ENCODE measurements at regions not wholly inside any gene's neighbourhood (a gene's known extent, or its start where the extent isn't known, plus 50 kb on each side); places are given as distances from the start of the nearest gene placed in this dataset.
"Not testable (repeated sequence)": the region's sequence is repeated elsewhere in the genome, so short reads cannot be mapped to it uniquely, and the experiment has no call there.

DNA sequence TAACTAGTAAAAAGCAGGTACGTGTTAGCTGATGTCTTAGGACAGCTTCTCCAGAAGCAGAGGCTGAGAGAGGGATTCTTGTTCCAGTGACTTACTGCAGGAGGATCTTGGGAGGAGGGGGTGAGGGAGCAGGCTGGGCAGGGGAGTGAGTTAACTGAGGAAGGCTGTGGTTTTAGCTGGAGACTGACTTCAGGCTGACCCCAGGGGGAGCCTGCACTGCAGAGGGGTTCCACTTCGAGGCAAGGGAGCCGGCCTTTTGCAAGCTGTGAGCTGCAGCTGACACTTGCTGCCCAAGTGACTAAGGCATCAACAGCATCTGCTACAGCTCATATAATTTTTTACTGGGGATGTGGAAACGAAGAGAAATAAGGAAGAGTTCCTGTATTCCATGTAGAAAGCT lies 50.4 kb upstream of the SOD1 start:
- no peak for DNase-seq (ENCODE audit: low read depth)

DNA sequence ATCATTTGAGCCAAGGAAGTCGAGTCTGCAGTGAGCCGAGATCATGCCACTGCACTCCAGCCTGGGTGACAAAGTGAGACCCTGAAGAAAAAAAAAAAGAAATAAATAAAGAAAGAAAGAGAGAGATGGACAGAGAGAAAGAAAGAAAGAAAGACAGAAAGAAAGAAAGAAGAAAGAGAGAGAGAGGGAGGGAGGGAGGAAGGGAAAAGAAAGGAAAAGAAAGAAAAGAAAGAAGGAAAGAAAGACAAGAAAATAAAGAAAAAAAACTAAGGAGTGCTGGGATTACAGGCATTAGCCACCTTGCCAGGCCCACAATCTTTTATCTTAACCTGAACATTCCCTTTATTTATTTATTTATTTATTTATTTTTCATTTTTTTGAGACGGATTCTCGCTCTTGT lies 51.7 kb upstream of the SOD1 start:
- no peak for DNase-seq (ENCODE audit: low read depth)

DNA sequence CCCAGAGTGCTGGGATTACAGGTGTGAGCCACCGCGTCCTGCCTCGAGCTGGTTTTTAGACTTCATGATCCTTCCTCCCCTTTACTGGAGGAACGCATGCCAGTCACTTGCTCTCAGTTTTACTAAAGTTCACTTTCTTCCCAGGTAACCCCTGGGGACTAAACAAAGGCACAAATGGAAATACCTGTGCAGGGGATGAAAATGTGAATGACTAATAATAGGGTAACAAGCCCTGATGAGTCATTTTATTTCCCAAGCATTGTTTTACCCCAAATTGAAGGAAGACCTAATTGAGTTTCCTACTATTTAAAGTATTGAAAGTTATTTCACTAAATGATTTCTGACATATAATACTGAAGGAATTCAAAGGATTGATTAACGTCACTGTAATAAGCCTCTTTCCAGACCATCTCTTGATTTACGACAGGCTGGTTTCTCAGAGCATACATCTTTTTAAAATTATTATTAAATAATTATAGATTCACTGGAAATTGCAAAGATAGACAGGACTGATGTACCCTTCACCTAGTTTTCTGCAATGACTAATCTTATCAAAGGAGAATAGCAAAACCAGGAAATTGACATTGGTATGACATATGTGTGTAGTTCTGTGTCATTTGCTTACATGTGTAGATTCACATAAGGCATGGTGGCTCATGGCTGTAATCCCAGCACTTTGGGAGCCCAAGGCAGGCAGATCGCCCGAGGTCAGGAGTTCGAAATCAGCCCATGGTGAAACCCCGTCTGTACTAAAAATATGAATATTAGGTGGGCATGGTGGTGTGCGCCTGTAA lies 53.2 kb upstream of the SOD1 start:
- DNase-seq (ENCODE audit: low read depth), result no peak

DNA sequence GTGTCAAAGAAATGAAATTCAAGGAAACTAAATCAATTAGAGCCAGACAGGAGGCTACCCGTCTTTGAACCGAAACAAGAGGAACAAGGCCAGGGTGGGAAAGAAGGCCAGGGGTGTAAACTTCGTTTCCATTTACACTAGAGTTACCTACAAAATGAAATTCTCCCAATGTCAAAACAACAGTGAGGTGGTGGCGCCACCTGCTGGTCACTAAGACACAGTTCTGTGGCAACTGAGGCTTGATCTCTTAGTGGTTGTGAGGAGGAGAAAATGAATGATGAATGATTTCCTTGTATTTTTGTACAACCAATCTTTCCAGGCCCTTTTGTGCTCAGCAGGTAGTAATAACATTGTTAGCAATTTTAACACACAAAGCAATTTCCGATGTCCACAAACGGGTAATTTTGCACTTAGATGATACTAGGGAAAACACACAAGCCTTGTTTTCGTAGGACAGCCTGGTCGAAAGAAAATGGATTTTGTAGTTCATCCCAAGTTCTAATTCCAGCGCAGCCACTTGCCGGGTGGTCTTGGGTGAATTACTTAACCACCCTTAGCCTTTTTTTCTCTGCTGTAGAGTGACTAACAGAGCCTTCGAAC lies 54.8 kb upstream of the SOD1 start:
- DNase-seq (ENCODE audit: low read depth), result peak; percentile 61

DNA sequence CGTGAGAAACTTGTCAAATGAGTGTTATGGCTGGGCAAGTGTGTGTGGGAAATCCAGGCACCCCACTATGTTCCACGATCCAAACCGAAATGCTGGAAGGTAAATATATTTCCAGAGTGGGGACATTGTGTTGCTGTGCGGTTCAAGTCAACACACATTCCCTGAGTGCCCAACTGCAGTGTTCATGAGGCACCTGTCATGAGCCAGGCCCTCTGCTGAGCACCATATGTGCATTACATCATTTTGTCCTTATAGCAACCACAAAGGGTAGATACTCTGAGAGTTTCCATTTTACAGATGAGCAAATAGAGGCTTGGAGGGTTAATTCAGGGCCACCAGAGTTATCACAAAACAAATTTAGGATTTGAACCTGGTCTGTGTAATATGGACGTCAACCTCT lies 59.9 kb upstream of the SOD1 start:
- no peak for DNase-seq (ENCODE audit: low read depth)

DNA sequence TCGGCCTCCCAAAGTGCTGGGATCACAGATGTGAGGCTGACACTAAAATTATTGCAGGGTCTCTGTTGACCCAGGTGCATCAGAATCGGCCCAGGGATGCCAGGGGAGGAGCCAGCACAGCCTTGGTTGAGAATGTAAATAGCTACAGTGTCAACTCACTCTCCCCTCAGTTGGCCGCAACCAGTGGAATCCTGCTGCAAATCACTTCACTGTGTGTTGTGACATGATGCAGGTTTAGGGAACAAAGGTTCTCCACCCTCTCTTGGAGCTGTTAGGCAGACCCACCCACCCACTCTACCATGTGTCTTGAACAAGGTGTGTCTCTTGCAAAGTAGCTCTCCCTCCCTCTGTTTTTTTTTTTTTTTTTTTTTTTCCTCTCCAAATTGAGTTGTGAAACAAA lies 60.5 kb upstream of the SOD1 start:
- DNase-seq (ENCODE audit: low read depth), result no peak

DNA sequence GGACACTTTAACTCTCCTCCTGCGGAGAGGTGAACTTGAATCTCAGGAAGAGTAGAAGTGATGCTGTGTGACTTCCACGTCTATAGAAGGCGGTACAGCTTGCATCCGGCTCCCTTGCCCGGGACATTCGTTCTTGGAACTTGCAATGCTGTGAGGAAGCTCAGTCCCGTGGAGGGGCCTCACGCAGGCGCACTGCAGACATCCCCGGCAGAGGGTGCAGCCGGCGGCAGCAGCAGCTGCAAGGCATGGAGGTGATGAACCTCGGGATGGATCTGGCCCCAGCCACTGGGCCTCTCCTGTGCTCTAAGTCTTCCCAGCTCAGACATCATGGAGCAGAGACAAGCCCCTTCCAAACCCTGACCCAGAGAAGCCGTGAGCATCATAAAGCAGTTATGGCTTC lies 61.8 kb upstream of the SOD1 start:
- DNase-seq (ENCODE audit: low read depth), result no peak

DNA sequence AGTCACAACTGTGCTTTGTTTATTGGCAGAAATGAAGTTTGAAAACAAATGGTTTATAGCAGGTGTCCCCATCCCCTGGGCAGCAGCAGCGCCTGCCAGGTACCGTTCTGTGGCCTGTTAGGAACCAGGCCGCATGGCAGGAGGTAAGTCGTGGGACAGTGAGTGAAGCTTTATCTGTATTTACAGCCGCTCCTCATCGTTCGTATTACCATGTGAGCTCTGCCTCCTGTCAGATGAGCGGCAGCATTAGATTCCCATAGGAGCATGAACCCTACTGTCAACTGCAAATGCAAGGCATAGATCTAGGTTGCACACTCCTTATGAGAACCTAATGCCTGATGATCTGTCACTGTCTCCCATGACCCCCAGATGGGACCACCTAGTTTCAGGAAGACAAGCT lies 63.4 kb upstream of the SOD1 start:
- no peak for DNase-seq (ENCODE audit: low read depth)

DNA sequence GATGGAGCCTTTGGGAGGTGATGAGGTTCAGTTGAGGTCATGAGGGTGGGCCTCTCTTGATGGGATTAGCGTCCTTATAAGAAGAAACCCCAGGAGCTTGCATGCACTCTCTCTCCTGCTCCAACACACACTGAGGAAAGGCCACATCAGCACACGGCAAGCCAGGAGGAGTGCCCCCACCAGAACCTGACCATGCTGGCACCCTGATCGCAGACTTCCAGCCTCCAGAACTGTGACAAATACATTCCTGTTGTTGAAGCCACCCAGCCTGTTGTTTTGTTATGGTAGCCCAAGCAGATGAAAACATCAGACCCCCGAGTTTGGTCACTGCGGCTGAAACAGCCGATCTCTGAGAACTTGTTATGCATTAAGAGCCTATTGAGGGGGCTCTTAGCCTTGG lies 64.8 kb upstream of the SOD1 start:
- no peak for DNase-seq (ENCODE audit: low read depth)

DNA sequence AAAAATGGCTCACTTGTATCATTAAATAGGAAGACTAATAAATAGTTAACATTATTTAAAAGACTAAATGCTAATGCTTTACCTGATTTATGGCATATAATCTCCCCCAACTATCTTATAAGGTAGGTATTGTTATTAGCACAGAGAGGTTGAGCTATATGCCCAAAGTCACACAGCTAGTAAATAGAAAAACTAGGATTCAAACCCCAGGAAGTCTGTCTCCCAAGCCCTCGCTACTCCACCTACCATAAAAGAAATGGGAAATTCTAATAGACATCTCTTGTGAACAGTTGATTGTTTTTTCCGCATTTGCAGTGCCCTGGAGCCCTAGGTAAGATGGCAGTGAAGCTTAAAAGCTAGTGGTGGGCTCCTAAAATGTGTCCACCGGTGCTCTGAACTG lies 65.2 kb upstream of the SOD1 start:
- no peak for DNase-seq (ENCODE audit: low read depth)

DNA sequence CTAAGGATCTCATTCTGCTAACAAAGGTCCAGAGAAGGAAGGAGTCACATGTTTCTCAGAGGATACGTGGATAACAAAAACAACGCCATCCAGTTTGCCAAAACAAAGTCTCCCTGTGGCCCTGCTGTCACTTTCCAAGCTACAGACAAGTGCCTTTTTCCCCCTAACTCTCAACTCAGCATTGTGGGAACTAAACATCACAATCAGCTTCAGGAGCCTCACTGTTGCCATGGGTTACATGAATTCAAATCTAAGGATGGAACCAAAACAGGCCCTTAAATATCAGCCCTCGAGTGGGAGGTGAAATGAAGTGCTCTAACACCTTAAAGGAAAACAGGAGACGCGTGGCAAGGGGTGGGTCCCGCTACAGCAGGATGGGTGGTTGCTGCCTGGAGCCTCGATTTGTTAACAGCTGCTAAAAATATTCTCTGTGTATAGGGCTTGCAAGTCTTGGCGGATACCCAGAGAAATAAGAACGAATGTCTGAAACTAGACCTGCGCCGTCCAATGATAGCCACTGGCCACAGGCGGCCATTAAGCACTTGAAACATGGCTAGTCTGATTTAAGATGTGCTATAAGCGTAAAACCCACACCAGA lies 66.4 kb upstream of the SOD1 start:
- no peak for DNase-seq (ENCODE audit: low read depth)

DNA sequence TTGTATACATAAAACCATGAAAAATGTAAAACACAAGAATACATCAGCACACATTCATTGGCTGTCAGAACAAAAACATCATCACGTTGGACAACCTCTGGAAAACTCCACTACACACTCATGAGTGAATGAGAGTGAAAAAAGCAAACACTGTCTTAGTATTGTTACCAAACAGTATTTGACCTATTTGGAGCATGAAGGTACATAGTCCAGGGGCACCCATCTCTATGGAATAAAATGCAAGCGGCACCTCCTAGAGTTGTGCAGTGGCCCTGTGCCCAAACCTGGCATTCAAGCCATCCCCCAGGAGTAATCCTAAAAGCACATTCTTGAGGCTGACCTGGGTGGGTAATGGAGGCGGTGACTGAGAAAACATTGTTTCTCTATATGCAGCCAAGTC lies 67.0 kb upstream of the SOD1 start:
- DNase-seq (ENCODE audit: low read depth), result no peak

DNA sequence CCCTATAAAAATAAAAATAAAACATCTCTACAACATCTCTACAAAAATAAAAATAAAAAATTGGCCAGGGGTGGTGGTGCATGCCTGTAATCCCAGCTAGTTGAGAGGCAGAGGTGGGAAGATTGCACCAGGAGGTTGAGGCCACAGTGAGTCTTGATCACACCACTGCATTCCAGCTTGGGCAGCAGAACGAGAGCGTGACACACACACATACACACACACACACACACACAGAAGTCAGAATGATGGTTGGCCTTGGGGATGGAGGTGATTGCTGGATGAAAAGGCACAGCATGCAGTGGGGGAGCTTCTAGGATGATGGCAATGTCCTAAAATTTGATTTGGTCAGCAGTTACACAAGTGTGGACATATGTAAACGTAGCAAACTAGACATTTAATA lies 69.7 kb upstream of the SOD1 start:
- DNase-seq (ENCODE audit: low read depth), result no peak

DNA sequence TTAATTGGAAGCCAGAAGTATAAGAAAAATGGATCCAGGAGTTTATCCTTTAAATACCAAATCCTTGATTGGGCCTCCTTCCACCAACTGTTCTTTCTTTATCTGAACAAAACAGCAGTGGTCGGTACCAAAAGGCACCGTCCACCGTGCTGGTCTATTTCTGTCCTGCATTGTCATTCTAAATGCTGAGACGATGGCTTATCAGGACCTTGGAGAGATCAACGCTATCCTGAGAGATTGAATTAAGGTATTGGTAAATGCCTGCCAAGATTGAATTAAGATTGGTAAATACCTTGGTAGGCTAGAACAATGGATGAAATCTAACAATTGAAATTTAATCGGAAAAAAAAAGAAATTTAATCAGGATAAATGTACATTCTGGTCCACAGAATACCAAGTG lies 73.4 kb upstream of the SOD1 start:
- DNase-seq (ENCODE audit: low read depth), result no peak

DNA sequence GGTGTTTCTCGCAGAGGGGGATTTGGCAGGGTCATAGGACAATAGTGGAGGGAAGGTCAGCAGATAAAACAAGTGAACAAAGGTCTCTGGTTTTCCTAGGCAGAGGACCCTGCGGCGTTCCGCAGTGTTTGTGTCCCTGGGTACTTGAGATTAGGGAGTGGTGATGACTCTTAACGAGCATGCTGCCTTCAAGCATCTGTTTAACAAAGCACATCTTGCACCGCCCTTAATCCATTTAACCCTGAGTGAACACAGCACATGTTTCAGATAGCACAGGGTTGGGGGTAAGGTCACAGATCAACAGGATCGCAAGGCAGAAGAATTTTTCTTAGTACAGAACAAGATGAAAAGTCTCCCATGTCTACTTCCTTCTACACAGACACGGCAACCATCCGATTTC lies 75.6 kb upstream of the SOD1 start:
- not testable (repeated sequence) for DNase-seq (ENCODE audit: low read depth)

DNA sequence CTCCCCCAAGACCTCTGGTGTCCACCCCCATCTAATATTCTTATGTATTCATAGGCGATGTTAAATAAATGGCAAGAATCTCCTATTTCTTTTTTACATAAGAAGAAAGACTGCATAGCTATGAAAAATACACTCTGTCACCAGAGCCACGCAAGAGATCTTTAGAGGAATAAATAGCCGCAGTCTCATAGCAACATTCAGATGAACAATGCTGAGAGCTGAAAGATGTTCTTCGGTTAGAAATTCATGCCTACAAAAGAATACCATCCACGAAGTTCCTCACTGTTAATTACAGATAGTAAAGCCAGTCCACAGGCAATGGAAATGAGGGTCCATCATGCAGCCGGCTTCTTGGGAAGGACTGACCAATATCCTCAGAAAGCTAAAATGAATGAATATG lies 76.0 kb upstream of the SOD1 start:
- DNase-seq (ENCODE audit: low read depth), result no peak

DNA sequence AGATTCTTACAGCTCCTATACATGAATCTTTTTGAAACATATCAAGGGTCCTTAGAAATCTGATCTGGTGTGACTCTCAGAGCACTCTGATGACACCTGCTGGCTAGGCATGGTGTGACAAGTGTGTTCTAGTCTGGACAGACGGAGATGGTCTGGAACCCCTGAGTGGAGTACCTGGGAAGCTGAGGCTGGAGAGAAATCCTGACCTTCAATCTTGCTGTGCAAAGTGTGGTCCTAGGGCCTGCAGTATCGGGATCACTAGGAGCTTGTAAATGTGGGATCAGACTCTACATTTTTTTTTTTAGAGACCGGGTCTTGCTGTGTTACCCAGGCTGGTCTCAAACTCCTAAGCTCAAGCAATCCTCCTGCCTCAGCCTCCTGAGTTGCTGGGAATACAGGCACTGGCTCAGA lies 78.6 kb upstream of the SOD1 start:
- DNase-seq (ENCODE audit: low read depth), result peak; percentile 74

DNA sequence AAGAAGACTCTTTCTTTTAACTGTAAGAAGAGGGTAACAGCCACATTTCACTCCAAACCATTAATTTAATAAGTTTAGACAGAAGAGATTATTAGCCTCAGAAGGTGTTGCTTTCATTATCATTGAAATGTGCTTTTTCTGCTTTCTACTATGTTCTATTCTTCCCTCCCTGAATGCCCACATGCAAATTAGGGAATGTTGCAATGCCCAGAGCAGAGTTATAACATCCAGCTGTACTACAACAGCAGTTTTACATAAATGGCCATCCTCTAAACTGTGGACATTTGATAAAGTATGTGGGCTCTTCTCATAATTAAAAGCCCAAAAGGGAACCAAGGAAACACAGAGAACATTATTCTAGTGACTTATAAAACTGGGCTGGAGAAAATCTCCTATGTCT lies 82.2 kb upstream of the SOD1 start:
- DNase-seq (ENCODE audit: low read depth), result no peak

DNA sequence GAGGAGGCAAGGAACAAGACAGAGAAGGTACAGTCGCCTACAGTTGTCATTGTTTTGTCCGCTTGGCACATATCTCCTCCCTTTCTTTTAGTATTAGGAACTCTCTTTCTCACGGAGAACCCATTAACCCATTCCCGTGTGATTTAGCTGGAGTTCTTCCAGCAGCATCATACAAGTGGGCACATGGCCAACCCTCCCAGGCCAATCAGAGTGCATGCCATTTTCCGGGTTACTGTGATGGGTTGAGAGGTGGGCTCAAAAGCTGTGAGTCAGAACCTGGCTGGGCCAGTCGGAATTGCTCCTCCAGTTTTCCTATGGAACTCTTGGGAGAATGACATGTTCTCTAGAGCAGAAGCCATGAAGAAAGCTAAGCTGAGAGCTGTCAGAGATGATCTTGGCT lies 83.1 kb upstream of the SOD1 start:
- no peak for DNase-seq (ENCODE audit: low read depth)

DNA sequence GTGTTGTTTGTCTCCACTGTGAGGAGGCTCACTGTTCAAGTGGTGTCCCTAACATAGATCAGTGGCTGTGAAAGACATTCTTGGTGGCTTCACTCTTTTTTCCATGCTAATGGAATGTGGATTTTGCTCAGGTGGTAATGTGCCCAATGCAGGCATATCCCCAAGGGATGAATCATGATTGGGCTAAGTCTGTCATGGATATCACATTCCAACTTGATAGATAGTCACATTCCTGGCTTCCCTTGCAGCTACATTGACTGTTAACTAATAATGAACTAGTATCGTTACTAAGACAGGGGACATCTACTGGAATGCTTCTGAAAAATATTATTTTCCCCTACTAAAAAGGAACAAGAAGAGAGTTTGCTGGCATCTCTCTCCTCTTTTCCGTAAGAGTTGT lies 86.3 kb upstream of the SOD1 start:
- DNase-seq (ENCODE audit: low read depth), result no peak

DNA sequence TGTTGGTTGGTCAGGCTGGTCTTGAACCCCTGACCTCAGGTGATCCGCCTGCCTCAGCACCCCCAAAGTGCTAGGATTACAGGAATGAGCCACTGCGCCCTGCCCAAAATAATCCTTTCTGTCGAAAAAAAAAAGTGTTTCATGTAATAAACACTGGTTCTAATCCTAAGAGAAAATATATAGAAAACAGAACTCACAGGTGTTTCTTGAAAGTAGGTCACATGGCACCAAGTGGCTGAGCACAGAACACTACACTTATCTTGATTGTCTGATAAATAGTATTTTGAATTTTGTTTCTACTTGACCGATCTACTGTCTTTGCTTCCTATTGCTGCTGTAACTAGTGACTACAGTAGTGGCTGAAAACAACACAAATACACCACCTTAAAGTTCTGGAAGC lies 87.6 kb upstream of the SOD1 start:
- no peak for DNase-seq (ENCODE audit: low read depth)

DNA sequence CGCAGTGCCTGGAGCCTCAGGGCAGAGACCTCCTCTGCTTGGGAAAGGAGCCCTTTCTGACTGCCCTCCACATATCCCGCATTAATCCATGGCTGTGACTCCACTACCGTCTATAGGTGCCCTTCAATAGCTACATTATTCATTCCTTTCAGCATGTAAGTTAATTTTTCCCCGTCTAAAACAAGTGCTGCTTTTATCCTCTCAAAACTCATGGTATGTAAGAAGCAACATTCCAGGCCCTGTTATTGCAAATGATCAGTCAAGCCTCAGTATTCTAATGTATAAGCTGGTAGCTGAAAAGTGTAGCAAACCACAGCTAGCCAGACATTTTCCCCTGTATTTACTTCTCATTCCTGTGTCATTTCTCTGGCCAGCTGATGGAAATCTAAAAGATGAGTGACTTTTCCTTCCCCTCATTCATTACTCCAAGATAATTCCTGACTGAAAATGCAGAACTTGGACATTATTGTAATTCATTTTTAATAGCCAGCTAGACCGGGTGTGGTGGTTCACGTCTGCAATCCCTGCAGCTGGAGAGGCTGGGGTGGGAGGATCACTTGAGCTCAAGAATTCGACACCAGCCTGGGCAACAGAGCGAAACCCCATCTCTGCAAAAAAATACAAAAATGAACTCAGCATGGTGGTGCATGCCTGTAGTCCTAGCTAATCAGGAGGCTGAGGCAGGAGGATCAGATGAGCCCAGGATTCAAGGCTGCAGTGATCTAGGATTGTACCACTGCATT lies 88.5 kb upstream of the SOD1 start:
- DNase-seq (ENCODE audit: low read depth), result no peak

DNA sequence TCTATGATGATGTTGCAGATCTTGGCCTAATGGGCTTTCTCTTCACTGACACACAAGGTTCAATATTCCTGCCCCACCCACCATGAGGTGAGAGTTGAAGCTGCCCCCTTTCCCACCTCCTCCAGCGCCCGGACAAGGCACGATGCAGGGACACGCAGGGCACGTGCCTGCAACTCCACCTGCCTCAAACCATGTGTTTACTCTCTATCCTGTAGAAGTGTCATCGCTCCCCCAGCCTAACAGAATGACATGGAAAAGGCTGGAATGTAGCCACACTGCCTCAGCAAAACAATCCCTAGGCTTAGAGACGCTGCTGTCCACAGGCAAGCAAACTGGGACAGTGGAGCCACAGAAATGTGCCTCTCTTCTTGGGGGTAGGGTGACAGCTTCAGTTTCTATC lies 92.9 kb upstream of the SOD1 start:
- DNase-seq (ENCODE audit: low read depth), result no peak
